SK-N-SH (cell line): ENCODE measurements at regions not wholly inside any gene's neighbourhood (a gene's known extent, or its start where the extent isn't known, plus 50 kb on each side); places are given as distances from the start of the nearest gene placed in this dataset.

ENCODE experiments used
- CTCF ChIA-PET: fragments of 300-600, 350-600 bp; formaldehyde crosslinking; extraction: SDS; loops from one replicate; lab custom pipeline; 2021; lab: Yijun Ruan, JAX
- POLR2A ChIA-PET: fragments of 350-600 bp; sonication (Branson Sonifier 250); formaldehyde crosslinking; extraction: SDS; loops from one replicate; lab custom pipeline; 2020; ENCODE audit warnings: antibody characterized with exemption, inconsistent platforms; lab: Yijun Ruan, JAX
- DNase-seq: peaks from one replicate; pipeline ENCODE4 v3.0.0; 2012
- H2AFZ ChIP-seq: fragments of 200-600 bp; sonication (generic); 2 replicates; pipeline ENCODE4 v1.8.1; 2016; ENCODE audit warnings: antibody characterized with exemption, mild to moderate bottlenecking, low read depth
- H3F3A ChIP-seq: fragments of 200-600 bp; sonication (generic); replicated peaks from 2 replicates; pipeline ENCODE3; 2016; ENCODE audit warnings: antibody characterized with exemption, mild to moderate bottlenecking; ENCODE audit not compliant: insufficient read depth
- H3K27ac ChIP-seq, 2 experiments: fragments of 200-500 bp in 1 of 2; fragments of 200-600 bp in 1 of 2; sonication (Bioruptor generic) in 1 of 2; sonication (generic), shearing (Covaris generic) in 1 of 2; 2 replicates each; pipeline versions ENCODE4 v1.5.1 to v1.6.1; 2014 to 2016; ENCODE audit warnings: low read depth in 2 of 2, inconsistent platforms in 1 of 2, low read length in 1 of 2, mild to moderate bottlenecking in 1 of 2, mixed read lengths in 1 of 2
- H3K27me3 ChIP-seq: fragments of 200-600 bp; sonication (generic), shearing (Covaris generic); 2 replicates; pipeline ENCODE4 v1.6.1; 2016; ENCODE audit warnings: mixed run types; ENCODE audit not compliant: insufficient read depth
- H3K36me3 ChIP-seq, 2 experiments: fragments of 200-500 bp in 1 of 2; fragments of 200-600 bp in 1 of 2; sonication (Bioruptor generic) in 1 of 2; sonication (generic) in 1 of 2; replicated peaks in 1 of 2; 2 replicates each; pipeline versions ENCODE3 to v1.5.1; 2014 to 2016; ENCODE audit warnings: low read length in 1 of 2, mild to moderate bottlenecking in 1 of 2; ENCODE audit not compliant: insufficient read depth in 2 of 2, control insufficient read depth in 1 of 2
- H3K4me1 ChIP-seq, 2 experiments: fragments of 200-500 bp in 1 of 2; fragments of 200-600 bp in 1 of 2; sonication (Bioruptor generic) in 1 of 2; sonication (generic), shearing (Covaris generic) in 1 of 2; 2 replicates each; pipeline versions ENCODE4 v1.5.1 to v1.6.1; 2014 to 2016; ENCODE audit warnings: low read depth in 1 of 2, low read length in 1 of 2, mixed run types in 1 of 2; ENCODE audit not compliant: insufficient read depth in 2 of 2, control insufficient read depth in 1 of 2
- H3K4me2 ChIP-seq: fragments of 200-600 bp; sonication (generic), shearing (Covaris generic); 2 replicates; pipeline ENCODE4 v1.6.1; 2017; ENCODE audit warnings: mixed run types
- H3K4me3 ChIP-seq, 2 experiments: fragments of 200-500 bp in 1 of 2; fragments of 200-600 bp in 1 of 2; sonication (Bioruptor generic) in 1 of 2; sonication (generic), shearing (Covaris generic) in 1 of 2; 2 replicates each; pipeline versions ENCODE4 v1.5.1 to v1.8.1; 2014 to 2016; ENCODE audit warnings: low read depth in 2 of 2, inconsistent platforms in 1 of 2, low read length in 1 of 2, mild to moderate bottlenecking in 1 of 2, mixed read lengths in 1 of 2, moderate library complexity in 1 of 2
- H3K79me2 ChIP-seq: fragments of 200-600 bp; sonication (generic); 2 replicates; pipeline ENCODE4 v1.8.1; 2017; ENCODE audit warnings: mild to moderate bottlenecking; ENCODE audit not compliant: insufficient read depth
- H3K9ac ChIP-seq: fragments of 200-600 bp; sonication (generic); 2 replicates; pipeline ENCODE4 v1.6.1; 2017; ENCODE audit warnings: mixed run types
- H3K9me2 ChIP-seq: fragments of 200-600 bp; sonication (generic); 2 replicates; pipeline ENCODE4 v1.6.1; 2017; ENCODE audit warnings: mixed run types
- H3K9me3 ChIP-seq: fragments of 200-600 bp; sonication (generic); 2 replicates; pipeline ENCODE4 v1.6.1; 2017; ENCODE audit warnings: mixed run types, mild to moderate bottlenecking, moderate library complexity
- H4K20me1 ChIP-seq: fragments of 200-600 bp; sonication (generic); 2 replicates; pipeline ENCODE4 v1.6.1; 2017; ENCODE audit warnings: mild to moderate bottlenecking, mixed run types; ENCODE audit not compliant: insufficient read depth
- EP300 ChIP-seq, 2 experiments: IDR thresholded peaks; 2 replicates each; pipeline versions ENCODE4 v1.4.0 to v1.6.1; 2012; ENCODE audit warnings: borderline replicate concordance in 1 of 2, low read depth in 1 of 2, low read length in 1 of 2
- FOSL2 ChIP-seq: IDR thresholded peaks from 2 replicates; pipeline ENCODE4 v1.4.0; 2012; ENCODE audit warnings: low read depth, mild to moderate bottlenecking, moderate library complexity, borderline replicate concordance
- GATA2 ChIP-seq: sonication (generic); formaldehyde crosslinking; IDR thresholded peaks from 2 replicates; pipeline ENCODE4 v1.5.0; 2020; ENCODE audit warnings: mild to moderate bottlenecking, missing genetic modification reagents
- JUND ChIP-seq: IDR thresholded peaks from 2 replicates; pipeline ENCODE4 v1.4.0; 2012
- MAX ChIP-seq: IDR thresholded peaks from 2 replicates; pipeline ENCODE4 v1.4.0; 2012; ENCODE audit warnings: low read depth
- MXI1 ChIP-seq: IDR thresholded peaks from 2 replicates; pipeline ENCODE4 v1.6.1; 2012; ENCODE audit warnings: mild to moderate bottlenecking, low read depth, low read length, improper control_type of control experiment
- NRF1 ChIP-seq: IDR thresholded peaks from 2 replicates; pipeline ENCODE4 v1.6.1; 2012; ENCODE audit warnings: low read depth, mild to moderate bottlenecking, low read length
- RAD21 ChIP-seq: IDR thresholded peaks from 2 replicates; pipeline ENCODE4 v1.6.1; 2012; ENCODE audit warnings: mild to moderate bottlenecking, low read length
- REST ChIP-seq: IDR thresholded peaks from 2 replicates; pipeline ENCODE4 v1.6.1; 2012; ENCODE audit warnings: mild to moderate bottlenecking, low read depth, low read length, moderate library complexity
- SMC3 ChIP-seq: IDR thresholded peaks from 2 replicates; pipeline ENCODE4 v1.6.1; 2012; ENCODE audit warnings: low read depth, low read length, improper control_type of control experiment
- TAF1 ChIP-seq: IDR thresholded peaks from 2 replicates; pipeline ENCODE4 v1.6.1; 2012; ENCODE audit warnings: low read depth, mild to moderate bottlenecking, low read length, moderate library complexity, borderline replicate concordance
- USF1 ChIP-seq: IDR thresholded peaks from 2 replicates; pipeline ENCODE4 v1.4.0; 2012; ENCODE audit warnings: low read depth, borderline replicate concordance
- USF2 ChIP-seq: fragments of 150-350 bp; IDR thresholded peaks from 2 replicates; pipeline ENCODE4 v1.6.1; 2017; ENCODE audit warnings: antibody characterized with exemption, low read length, low read depth, borderline replicate concordance
- WGBS: methylation state at CpG from one replicate; pipeline ENCODE4 v1.1.6; 2017; ENCODE audit warnings: low lambda C conversion rate; 5-methylcytosine and 5-hydroxymethylcytosine counted together

GRCh38 chr2:56099963-56100362, 83.8 kb upstream of the CCDC85A start (continued):
- no peak for TF ChIP-seq REST
- TF ChIP-seq RAD21: no peak
- no peak for TF ChIP-seq EP300 (IDR thresholded peaks at IDR 0.05; ENCODE audit: borderline replicate concordance in 1 of 2, low read depth in 1 of 2, low read length in 1 of 2)
- TF ChIP-seq FOSL2: no peak

- Histone ChIP-seq H3K4me2 (no peak overlapping the region), H3K27me3 (no peaks in the 10 kb centered on the region; the same call in none of the 2 replicates), H3K27ac (no peak overlapping the region), H3K9me3 (no peaks in the 10 kb centered on the region), H3K9ac (no peak overlapping the region), H3K4me3 (no peak overlapping the region), H3K9me2 (0 out of 2 replicates have a peak, but pooled peaks cover 2% of the 10 kb centered on the region), H3K36me3 (no peaks in the 10 kb centered on the region), H3K4me1 (no peaks in the 10 kb centered on the region), H2AFZ (no peak overlapping the region), H3F3A (no peaks in the 10 kb centered on the region), H3K79me2 (no peaks in the 10 kb centered on the region), H4K20me1 (no peaks in the 10 kb centered on the region)
- ChIA-PET CTCF (interaction anchor here (1.2 to 1.6 kb wide), 3 partner anchors 28 to 83 kb away, joined by 3 to 4 read pairs (median 4); partner anchors contain the start of gene CCDC85A), POLR2A (no interaction called here)
- no peak for DNase-seq
- 40% methylated on average over 1 of the region's 1 CpG for WGBS
- TF ChIP-seq USF1 (no peak), TAF1 (no peak), GATA2 (CRISPR knock-in tag) (no peak), RAD21 (no peak), USF2 (no peak), JUND (no peak), REST (no peak), FOSL2 (no peak), MAX (no peak), MXI1 (no peak), NRF1 (no peak), SMC3 (no peak)
Measured at GRCh38 chr2:56100791-56101312, 82.9 kb upstream of the CCDC85A start.
